Smooth muscle cell (in vitro differentiated cells): ENCODE measurements at regions not wholly inside any gene's neighbourhood (a gene's known extent, or its start where the extent isn't known, plus 50 kb on each side); places are given as distances from the start of the nearest gene placed in this dataset.

Experiments used
- DNase-seq: peaks from one replicate; lab custom pipeline; 2025; ENCODE audit not compliant: unreplicated experiment; lab: John Stamatoyannopoulos, UW
- H2AFZ ChIP-seq: fragments of 200-600 bp; sonication (generic); 2 replicates; pipeline ENCODE4 v1.6.0; 2016; ENCODE audit warnings: antibody characterized with exemption, low read depth, mild to moderate bottlenecking
- H3F3A ChIP-seq: fragments of 200-600 bp; sonication (generic); 2 replicates; pipeline ENCODE4 v1.6.0; 2017; ENCODE audit warnings: antibody characterized with exemption, low read depth
- H3K27ac ChIP-seq: fragments of 200-600 bp; sonication (generic); 2 replicates; pipeline ENCODE4 v1.5.1; 2016; ENCODE audit warnings: low read depth, mild to moderate bottlenecking
- H3K27me3 ChIP-seq: fragments of 200-600 bp; sonication (generic); 2 replicates; pipeline ENCODE4 v1.6.1; 2016; ENCODE audit warnings: low read depth, mild to moderate bottlenecking
- H3K36me3 ChIP-seq: fragments of 200-600 bp; sonication (generic); 2 replicates; pipeline ENCODE4 v1.5.1; 2016; ENCODE audit warnings: low read depth
- H3K4me1 ChIP-seq: fragments of 200-600 bp; sonication (generic); 2 replicates; pipeline ENCODE4 v1.5.1; 2016; ENCODE audit warnings: low read depth
- H3K4me2 ChIP-seq: fragments of 200-600 bp; sonication (generic); 2 replicates; pipeline ENCODE4 v1.6.0; 2016; ENCODE audit warnings: mild to moderate bottlenecking
- H3K4me3 ChIP-seq: fragments of 200-600 bp; sonication (generic); 2 replicates; pipeline ENCODE4 v1.5.1; 2016; ENCODE audit warnings: mild to moderate bottlenecking
- H3K79me2 ChIP-seq: fragments of 200-600 bp; sonication (generic); 2 replicates; pipeline ENCODE4 v1.6.0; 2016; ENCODE audit warnings: low read depth, mild to moderate bottlenecking
- H3K9ac ChIP-seq: fragments of 200-600 bp; sonication (generic); 2 replicates; pipeline ENCODE4 v1.6.0; 2016; ENCODE audit warnings: low read depth
- H3K9me3 ChIP-seq: fragments of 200-600 bp; sonication (generic); replicated peaks from 2 replicates; pipeline ENCODE4 v1.5.1; 2016; ENCODE audit warnings: low read depth
- H4K20me1 ChIP-seq: fragments of 200-600 bp; sonication (generic); 2 replicates; pipeline ENCODE4 v1.6.0; 2016; ENCODE audit warnings: low read depth
- WGBS: methylation state at CpG from one replicate; pipeline ENCODE4 v1.1.7; 2016; ENCODE audit warnings: low lambda C conversion rate; 5-methylcytosine and 5-hydroxymethylcytosine counted together
- TF ChIP-seq, protein P1 (sequence below): fragments of 200-600 bp; sonication (generic); IDR thresholded peaks from 2 replicates; pipeline ENCODE4 v1.5.1; 2017; ENCODE audit warnings: borderline replicate concordance, mild to moderate bottlenecking, antibody characterized with exemption; ENCODE audit not compliant: insufficient read depth, poor library complexity, severe bottlenecking

DNA sequence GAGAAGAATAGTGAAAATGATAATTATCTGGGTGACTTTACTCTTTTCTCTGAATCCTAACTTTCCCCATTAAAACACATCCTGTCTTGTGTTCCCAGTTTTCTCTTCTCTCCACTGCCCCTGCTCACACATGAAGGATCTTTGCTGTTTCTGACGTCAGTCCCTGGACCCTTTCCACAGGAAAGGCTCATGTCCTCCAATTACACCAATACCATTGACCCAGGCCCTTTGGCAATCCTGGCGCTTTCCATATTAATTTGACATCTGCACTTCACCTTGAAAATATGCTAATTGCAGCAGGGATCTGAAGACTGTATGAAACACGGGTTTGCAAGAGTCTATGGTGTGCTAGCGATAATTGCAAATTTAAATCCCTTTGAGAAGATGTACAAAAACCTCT is 170.2 kb upstream of the GOT2 start:
- H3K4me1 ChIP-seq = no peaks in the 10 kb centered on the region
- H3K9ac ChIP-seq = no peak overlapping the region
- no peak overlapping the region for H3K4me2 ChIP-seq
- no peaks in the 10 kb centered on the region for H3K9me3 ChIP-seq
- no peak overlapping the region for H2AFZ ChIP-seq
- H3K36me3 ChIP-seq = no peaks in the 10 kb centered on the region
- TF ChIP-seq, protein P1, sequence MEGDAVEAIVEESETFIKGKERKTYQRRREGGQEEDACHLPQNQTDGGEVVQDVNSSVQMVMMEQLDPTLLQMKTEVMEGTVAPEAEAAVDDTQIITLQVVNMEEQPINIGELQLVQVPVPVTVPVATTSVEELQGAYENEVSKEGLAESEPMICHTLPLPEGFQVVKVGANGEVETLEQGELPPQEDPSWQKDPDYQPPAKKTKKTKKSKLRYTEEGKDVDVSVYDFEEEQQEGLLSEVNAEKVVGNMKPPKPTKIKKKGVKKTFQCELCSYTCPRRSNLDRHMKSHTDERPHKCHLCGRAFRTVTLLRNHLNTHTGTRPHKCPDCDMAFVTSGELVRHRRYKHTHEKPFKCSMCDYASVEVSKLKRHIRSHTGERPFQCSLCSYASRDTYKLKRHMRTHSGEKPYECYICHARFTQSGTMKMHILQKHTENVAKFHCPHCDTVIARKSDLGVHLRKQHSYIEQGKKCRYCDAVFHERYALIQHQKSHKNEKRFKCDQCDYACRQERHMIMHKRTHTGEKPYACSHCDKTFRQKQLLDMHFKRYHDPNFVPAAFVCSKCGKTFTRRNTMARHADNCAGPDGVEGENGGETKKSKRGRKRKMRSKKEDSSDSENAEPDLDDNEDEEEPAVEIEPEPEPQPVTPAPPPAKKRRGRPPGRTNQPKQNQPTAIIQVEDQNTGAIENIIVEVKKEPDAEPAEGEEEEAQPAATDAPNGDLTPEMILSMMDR = no peak
- WGBS = 91% methylated on average over 4 of the region's 4 CpGs
- H3K27ac ChIP-seq = no peak overlapping the region
- no peaks in the 10 kb centered on the region for H4K20me1 ChIP-seq
- no peaks in the 10 kb centered on the region for H3K27me3 ChIP-seq
- no peak overlapping the region for H3K4me3 ChIP-seq
- no peaks in the 10 kb centered on the region for H3F3A ChIP-seq
- no peak for DNase-seq
- H3K79me2 ChIP-seq = no peaks in the 10 kb centered on the region

GRCh38 chr16:58889516-58889915 is 155.4 kb upstream of the GOT2 start:
- Histone ChIP-seq H4K20me1 (no peaks in the 10 kb centered on the region), H3K4me2 (no peak overlapping the region), H3K9me3 (no peaks in the 10 kb centered on the region), H3K9ac (no peak overlapping the region), H3F3A (no peaks in the 10 kb centered on the region), H2AFZ (no peak overlapping the region), H3K36me3 (no peaks in the 10 kb centered on the region), H3K79me2 (no peaks in the 10 kb centered on the region), H3K4me3 (no peak overlapping the region), H3K27ac (no peak overlapping the region), H3K4me1 (no peaks in the 10 kb centered on the region), H3K27me3 (no peaks in the 10 kb centered on the region)
- WGBS = 81% methylated on average over 1 of the region's 1 CpG
- DNase-seq = no peak
- TF ChIP-seq, protein P1 = no peak

GRCh38 chr16:58885528-58886170 is 151.5 kb upstream of the GOT2 start:
- no peak for DNase-seq
- Histone ChIP-seq H4K20me1 (no peaks in the 10 kb centered on the region), H2AFZ (no peak overlapping the region), H3K4me1 (no peaks in the 10 kb centered on the region), H3K27me3 (no peaks in the 10 kb centered on the region), H3K4me3 (no peak overlapping the region), H3K9ac (no peak overlapping the region), H3K36me3 (no peaks in the 10 kb centered on the region), H3K79me2 (no peaks in the 10 kb centered on the region), H3F3A (no peaks in the 10 kb centered on the region), H3K9me3 (no peaks in the 10 kb centered on the region), H3K4me2 (no peak overlapping the region), H3K27ac (no peak overlapping the region)
- WGBS = 80% methylated on average over 5 of the region's 5 CpGs
- TF ChIP-seq, protein P1 = no peak

DNA sequence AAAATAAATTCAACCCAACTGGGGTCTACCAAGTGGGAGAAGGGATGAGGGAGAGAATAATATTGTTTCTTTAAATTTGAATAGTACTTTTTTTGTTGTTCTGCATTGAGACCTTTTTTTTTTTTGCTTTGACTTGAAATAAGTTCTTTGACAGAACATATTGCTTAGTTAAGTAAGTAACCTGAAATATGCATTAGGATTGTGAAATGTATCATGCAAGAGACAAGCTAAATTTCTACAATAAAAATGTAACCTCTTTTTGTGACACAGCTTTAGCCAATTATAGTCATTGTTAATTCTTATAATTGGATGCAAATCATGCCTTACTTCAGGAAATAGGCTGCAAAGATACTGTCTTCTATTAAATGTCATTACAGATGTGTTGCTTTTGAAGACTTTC is 150.0 kb upstream of the GOT2 start:
- Histone ChIP-seq H3F3A (no peaks in the 10 kb centered on the region), H3K9ac (no peak overlapping the region), H3K27me3 (no peaks in the 10 kb centered on the region), H3K4me1 (no peaks in the 10 kb centered on the region), H3K27ac (no peak overlapping the region), H3K4me2 (no peak overlapping the region), H4K20me1 (no peaks in the 10 kb centered on the region), H3K36me3 (no peaks in the 10 kb centered on the region), H3K4me3 (no peak overlapping the region), H2AFZ (no peak overlapping the region), H3K9me3 (no peaks in the 10 kb centered on the region), H3K79me2 (no peaks in the 10 kb centered on the region)
- no peak for DNase-seq
- TF ChIP-seq, protein P1 = no peak
